ENCODE measurements at regions not wholly inside any gene's neighbourhood (a gene's known extent, or its start where the extent isn't known, plus 50 kb on each side); places are given as distances from the start of the nearest gene placed in this dataset.

DNA sequence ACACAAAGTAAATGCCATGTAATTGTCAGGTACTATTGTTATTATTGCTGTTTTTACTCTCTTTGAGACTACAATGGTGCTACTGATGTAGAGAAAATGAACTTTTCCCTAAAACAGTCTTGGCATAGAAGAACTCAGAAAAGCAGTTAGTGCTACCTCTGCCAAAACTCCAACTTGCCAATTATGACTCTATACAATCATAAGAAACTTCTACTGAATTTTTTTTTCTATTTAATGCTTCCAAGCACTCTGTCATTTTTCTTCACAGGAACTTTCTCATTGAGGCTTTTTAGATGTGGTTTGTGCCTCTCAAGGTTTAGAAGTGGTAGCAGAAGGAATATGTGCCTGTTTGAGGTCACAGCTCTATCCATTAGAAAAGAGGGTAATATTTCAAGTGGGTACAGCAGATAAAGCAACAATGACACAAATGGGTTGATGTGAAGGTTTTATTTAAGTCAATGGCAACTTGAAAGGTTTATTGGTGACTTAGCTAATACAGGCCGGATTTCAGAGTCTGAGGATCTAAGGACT lies 64.0 kb upstream of the FERD3L start:
- no peaks in the 10 kb centered on the region for H3K36me3 ChIP-seq
- no peak overlapping the region for H3K27ac ChIP-seq (replicated peaks)
- intact Hi-C loops (cut with micrococcal nuclease) = no loop called here
- TF ChIP-seq, protein P1, sequence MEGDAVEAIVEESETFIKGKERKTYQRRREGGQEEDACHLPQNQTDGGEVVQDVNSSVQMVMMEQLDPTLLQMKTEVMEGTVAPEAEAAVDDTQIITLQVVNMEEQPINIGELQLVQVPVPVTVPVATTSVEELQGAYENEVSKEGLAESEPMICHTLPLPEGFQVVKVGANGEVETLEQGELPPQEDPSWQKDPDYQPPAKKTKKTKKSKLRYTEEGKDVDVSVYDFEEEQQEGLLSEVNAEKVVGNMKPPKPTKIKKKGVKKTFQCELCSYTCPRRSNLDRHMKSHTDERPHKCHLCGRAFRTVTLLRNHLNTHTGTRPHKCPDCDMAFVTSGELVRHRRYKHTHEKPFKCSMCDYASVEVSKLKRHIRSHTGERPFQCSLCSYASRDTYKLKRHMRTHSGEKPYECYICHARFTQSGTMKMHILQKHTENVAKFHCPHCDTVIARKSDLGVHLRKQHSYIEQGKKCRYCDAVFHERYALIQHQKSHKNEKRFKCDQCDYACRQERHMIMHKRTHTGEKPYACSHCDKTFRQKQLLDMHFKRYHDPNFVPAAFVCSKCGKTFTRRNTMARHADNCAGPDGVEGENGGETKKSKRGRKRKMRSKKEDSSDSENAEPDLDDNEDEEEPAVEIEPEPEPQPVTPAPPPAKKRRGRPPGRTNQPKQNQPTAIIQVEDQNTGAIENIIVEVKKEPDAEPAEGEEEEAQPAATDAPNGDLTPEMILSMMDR (IDR thresholded peaks at IDR 0.05; ENCODE audit: borderline replicate concordance) = no peak
- H3K27me3 ChIP-seq (ENCODE audit: low read depth) = no peaks in the 10 kb centered on the region
- H3K4me1 ChIP-seq = no peaks in the 10 kb centered on the region
- H3K4me3 ChIP-seq = no peak overlapping the region
- H3K9me3 ChIP-seq (replicated peaks) = peaks cover 20% of the 10 kb centered on the region
- no peak for DNase-seq

- H3K27ac ChIP-seq (replicated peaks) = no peak overlapping the region
- no peak overlapping the region for H3K4me3 ChIP-seq
- no peak for DNase-seq
- intact Hi-C loops (cut with micrococcal nuclease) = no loop called here
- no peaks in the 10 kb centered on the region for H3K4me1 ChIP-seq
- H3K27me3 ChIP-seq (ENCODE audit: low read depth) = no peaks in the 10 kb centered on the region
- TF ChIP-seq, protein P1 (IDR thresholded peaks at IDR 0.05; ENCODE audit: borderline replicate concordance) = no peak
- H3K36me3 ChIP-seq = no peaks in the 10 kb centered on the region
- peaks cover 4% of the 10 kb centered on the region for H3K9me3 ChIP-seq (replicated peaks)
Observed at GRCh38 chr7:19206721-19207120, 61.5 kb upstream of the FERD3L start.

GRCh38 chr7:19203686-19204085 lies 58.5 kb upstream of the FERD3L start:
- TF ChIP-seq, protein P1 (IDR thresholded peaks at IDR 0.05; ENCODE audit: borderline replicate concordance) = no peak
- intact Hi-C loops (cut with micrococcal nuclease) = no loop called here
- DNase-seq = no peak
- peaks cover 14% of the 10 kb centered on the region for H3K9me3 ChIP-seq (replicated peaks)
- no peaks in the 10 kb centered on the region for H3K27me3 ChIP-seq (ENCODE audit: low read depth)
- no peak overlapping the region for H3K27ac ChIP-seq (replicated peaks)
- H3K36me3 ChIP-seq = no peaks in the 10 kb centered on the region
- no peaks in the 10 kb centered on the region for H3K4me1 ChIP-seq
- no peak overlapping the region for H3K4me3 ChIP-seq

DNA sequence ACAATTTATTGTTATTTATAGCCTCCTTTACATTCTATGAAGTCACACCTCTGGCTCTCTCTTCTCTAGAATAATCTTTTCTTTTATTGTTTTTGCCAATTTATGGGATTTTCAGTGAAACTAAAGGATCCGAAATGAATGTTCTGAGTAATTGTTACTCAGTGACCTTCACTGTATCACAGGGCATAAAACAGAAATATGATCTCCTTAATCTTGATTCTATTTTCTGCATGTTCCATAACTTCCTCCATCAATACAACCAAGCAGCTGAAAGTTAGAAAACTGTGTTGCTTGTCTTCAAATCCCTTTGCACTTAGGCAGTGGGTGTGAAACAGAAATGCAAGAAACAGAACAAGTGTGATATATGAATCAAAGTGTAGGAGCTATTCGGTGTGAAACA lies 57.4 kb upstream of the FERD3L start:
- Histone ChIP-seq H3K4me3 (no peak overlapping the region), H3K4me1 (no peaks in the 10 kb centered on the region), H3K27ac (replicated peaks) (no peak overlapping the region), H3K36me3 (no peaks in the 10 kb centered on the region), H3K27me3 (ENCODE audit: low read depth) (no peaks in the 10 kb centered on the region), H3K9me3 (replicated peaks) (peaks cover 13% of the 10 kb centered on the region)
- TF ChIP-seq, protein P1 (IDR thresholded peaks at IDR 0.05; ENCODE audit: borderline replicate concordance) = no peak
- DNase-seq = no peak
- intact Hi-C loops (cut with micrococcal nuclease) = no loop called here
